ENCODE measurements at regions not wholly inside any gene's neighbourhood (a gene's known extent, or its start where the extent isn't known, plus 50 kb on each side); places are given as distances from the start of the nearest gene placed in this dataset.

DNA sequence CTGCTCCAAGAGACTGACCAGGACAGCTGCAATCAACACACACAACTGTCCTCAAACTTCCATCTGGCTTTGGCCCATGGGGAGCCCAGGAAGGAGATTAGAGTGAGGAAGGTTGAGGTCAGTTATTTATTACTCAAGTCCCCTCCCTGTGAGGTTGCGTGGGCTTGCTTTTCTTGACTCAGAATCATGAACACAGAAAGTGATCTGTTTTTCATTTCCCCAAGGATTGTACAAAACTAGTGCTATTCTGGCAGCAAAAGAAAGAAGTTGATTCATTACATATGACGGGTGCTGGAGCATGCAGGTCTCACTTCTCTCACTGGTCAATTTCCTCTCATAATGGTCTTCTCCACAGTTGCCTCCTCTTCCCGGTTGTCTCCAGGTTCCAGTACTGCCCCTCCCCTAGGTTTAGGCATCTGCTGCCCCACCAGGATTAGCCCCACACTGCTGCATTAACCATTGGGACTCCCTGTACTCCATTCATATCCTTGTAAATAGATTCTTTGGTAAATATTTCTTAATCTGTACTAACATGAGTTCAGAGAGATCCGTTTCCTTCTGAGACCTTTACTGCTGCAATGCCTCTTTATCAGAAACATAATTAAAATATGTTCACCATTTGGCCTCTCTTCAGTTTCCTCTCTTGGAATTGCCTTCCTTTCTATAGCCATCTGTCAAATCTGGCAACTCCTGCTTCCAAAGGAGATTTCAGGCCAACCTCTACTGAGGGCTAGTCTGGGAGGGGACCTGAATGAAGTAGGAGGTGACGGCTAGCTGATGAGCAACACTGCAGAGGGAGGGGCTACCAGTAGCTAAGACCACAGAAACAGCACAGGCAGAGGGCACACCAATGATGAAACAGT, 888.8 kb downstream of the QKI start:
- TF ChIP-seq EZH2 (IDR thresholded peaks at IDR 0.05) (no peak), POLR2AphosphoS5 (IDR thresholded peaks at IDR 0.05; ENCODE audit: borderline replicate concordance, low read depth, low read length) (no peak), FOXP2 (optimal IDR thresholded peaks at IDR 0.05; ENCODE audit: control extremely low read depth, extremely low read length, insufficient read depth) (no peak)
